GM12878 (cell line): ENCODE measurements at regions not wholly inside any gene's neighbourhood (a gene's known extent, or its start where the extent isn't known, plus 50 kb on each side); places are given as distances from the start of the nearest gene placed in this dataset.

Experiments
- ATAC-seq: fragments of 200-7000 bp; cut with Tn5 transposase; 3 replicates; pipeline ENCODE4 v1.9.1; 2020; ENCODE audit warnings: mild to moderate bottlenecking, moderate library complexity
- BruUV-seq: library from RNA; stranded (reverse); fragments of 400-500 nt; replicated peaks from 2 replicates; lab custom pipeline; 2021; lab: Mats Ljungman, UMichigan
- CTCF ChIA-PET: fragments of 300-600 bp; sonication (Branson Sonifier 250); formaldehyde crosslinking; extraction: SDS; loops from one replicate; lab custom pipeline; 2021; ENCODE audit warnings: inconsistent platforms; lab: Yijun Ruan, JAX
- POLR2A ChIA-PET: fragments of 350-600 bp; formaldehyde crosslinking; extraction: SDS; loops from one replicate; lab custom pipeline; 2021; ENCODE audit warnings: inconsistent platforms; lab: Charles Lee
- RAD21 ChIA-PET: fragments of 300-600 bp; sonication (Branson Sonifier 250); formaldehyde crosslinking; loops from one replicate; lab custom pipeline; 2023; ENCODE audit warnings: antibody characterized with exemption; ENCODE audit not compliant: unreplicated experiment; lab: Charles Lee
- SMC1A ChIA-PET: fragments of 300-600 bp; sonication (Branson Sonifier 250); formaldehyde crosslinking; loops from one replicate; lab custom pipeline; 2023; ENCODE audit not compliant: unreplicated experiment, uncharacterized antibody; lab: Charles Lee
- DNase-seq: peaks from one replicate; pipeline ENCODE4 v3.0.0-alpha.2; 2011; ENCODE audit warnings: low read depth, low spot score
- FAIRE-seq: peaks from 3 replicates; lab custom pipeline; 2011; peaks lifted over from hg19 to GRCh38; lab: Jason Lieb, UNC
- H2AFZ ChIP-seq: 2 replicates; pipeline ENCODE4 v1.6.0; 2011; ENCODE audit warnings: low read depth, low read length, control low read depth; ENCODE audit not compliant: control insufficient read depth
- H3K27ac ChIP-seq: 2 replicates; pipeline ENCODE4 v1.5.1; 2011; ENCODE audit warnings: control low read depth; ENCODE audit not compliant: control insufficient read depth, insufficient read depth
- H3K27me3 ChIP-seq, 2 experiments: replicated peaks in 1 of 2; 2 replicates each; pipeline versions ENCODE4 v1.6.0 to v1.6.1; 2011; ENCODE audit warnings: low read length in 1 of 2; ENCODE audit not compliant: control insufficient read depth in 2 of 2, insufficient read depth in 2 of 2
- H3K36me3 ChIP-seq, 2 experiments: 2 replicates each; pipeline ENCODE4 v1.5.1; 2011; ENCODE audit warnings: low read length in 1 of 2; ENCODE audit not compliant: control insufficient read depth in 2 of 2, insufficient read depth in 2 of 2
- H3K4me1 ChIP-seq: 2 replicates; pipeline ENCODE4 v1.6.1; 2011; ENCODE audit warnings: mild to moderate bottlenecking, low read length, moderate library complexity, mixed read lengths; ENCODE audit not compliant: control insufficient read depth, insufficient read depth
- H3K4me2 ChIP-seq: 2 replicates; pipeline ENCODE4 v1.6.0; 2011; ENCODE audit warnings: control low read depth; ENCODE audit not compliant: control insufficient read depth, insufficient read depth
- H3K4me3 ChIP-seq: fragments of 200-600 bp; sonication (generic); 2 replicates; pipeline ENCODE4 v1.5.1; 2016
- H3K79me2 ChIP-seq: 2 replicates; pipeline ENCODE4 v1.6.0; 2011; ENCODE audit warnings: low read length; ENCODE audit not compliant: control insufficient read depth, insufficient read depth
- H3K9ac ChIP-seq: 2 replicates; pipeline ENCODE4 v1.8.0; 2011; ENCODE audit warnings: low read length, control low read depth, mixed read lengths; ENCODE audit not compliant: control insufficient read depth, insufficient read depth
- H3K9me3 ChIP-seq: replicated peaks from 3 replicates; pipeline ENCODE4 v1.5.1; 2011; ENCODE audit warnings: mild to moderate bottlenecking, low read length; ENCODE audit not compliant: control insufficient read depth, insufficient read depth
- H4K20me1 ChIP-seq: 2 replicates; pipeline ENCODE4 v1.6.0; 2011; ENCODE audit not compliant: control insufficient read depth, insufficient read depth
- FOS ChIP-seq: IDR thresholded peaks from 3 replicates; pipeline ENCODE4 v1.6.1; 2011; ENCODE audit warnings: borderline replicate concordance; ENCODE audit not compliant: insufficient read length; ENCODE audit errors: extremely low read depth
- FOXK2 ChIP-seq: fragments of 450-650 bp; IDR thresholded peaks from 2 replicates; pipeline ENCODE4 v1.6.1; 2017; ENCODE audit warnings: mild to moderate bottlenecking, moderate library complexity
- HCFC1 ChIP-seq: fragments of 150-350 bp; IDR thresholded peaks from 2 replicates; pipeline ENCODE4 v1.6.1; 2014; ENCODE audit warnings: low read length
- HDAC6 ChIP-seq: fragments of 200-600 bp; sonication (generic); IDR thresholded peaks from one replicate; pipeline ENCODE4 v1.8.0; 2017; ENCODE audit warnings: antibody characterized with exemption; ENCODE audit not compliant: unreplicated experiment
- KAT2A ChIP-seq: conservative IDR thresholded peaks from 2 replicates; pipeline ENCODE4 v1.6.1; 2011; ENCODE audit warnings: low read depth, low read length; ENCODE audit not compliant: control insufficient read depth
- MTA2 ChIP-seq: fragments of 450-650 bp; IDR thresholded peaks from 2 replicates; pipeline ENCODE4 v1.6.1; 2016; ENCODE audit warnings: low read depth, mild to moderate bottlenecking, moderate library complexity
- NR2F1 ChIP-seq: fragments of 450-650 bp; conservative IDR thresholded peaks from 2 replicates; pipeline ENCODE4 v1.6.1; 2017; ENCODE audit warnings: mild to moderate bottlenecking
- SMAD5 ChIP-seq: IDR thresholded peaks from 2 replicates; pipeline ENCODE4 v1.6.1; 2016; ENCODE audit warnings: antibody characterized with exemption, low read depth
- YBX1 ChIP-seq: fragments of 450-650 bp; IDR thresholded peaks from 2 replicates; pipeline ENCODE4 v1.6.1; 2016; ENCODE audit warnings: antibody characterized with exemption
- ZNF24 ChIP-seq: fragments of 450-650 bp; IDR thresholded peaks from 2 replicates; pipeline ENCODE4 v1.6.1; 2017; ENCODE audit warnings: antibody characterized with exemption, mild to moderate bottlenecking
- ZNF274 ChIP-seq: IDR thresholded peaks from one replicate; pipeline ENCODE4 v1.8.0; 2011; ENCODE audit not compliant: insufficient read length, insufficient read depth
- WGBS: methylation state at CpG from one replicate; pipeline ENCODE4 v1.1.6; 2016; ENCODE audit warnings: low lambda C conversion rate; ENCODE audit not compliant: insufficient replicate concordance, insufficient coverage; ENCODE audit errors: missing lambda C conversion rate; 5-methylcytosine and 5-hydroxymethylcytosine counted together
- in situ Hi-C: fragments of 300-500 bp; cut with MboI; formaldehyde crosslinking; loops from 9 replicates; pipeline ENCODE4 v1.14.3; 2018; ENCODE audit warnings: mixed read lengths
- intact Hi-C: fragments of 100-400 bp; cut with micrococcal nuclease; formaldehyde crosslinking; loops from one replicate; pipeline ENCODE4 v1.14.2; 2022; ENCODE audit not compliant: unreplicated experiment
- TF ChIP-seq, protein P1 (sequence below): fragments of 450-650 bp; IDR thresholded peaks from 2 replicates; pipeline ENCODE4 v1.6.1; 2017; ENCODE audit warnings: antibody characterized with exemption, mild to moderate bottlenecking, moderate library complexity
- TF ChIP-seq, protein P2 (sequence below): IDR thresholded peaks from 2 replicates; pipeline ENCODE4 v1.6.1; 2011; ENCODE audit warnings: low read depth, mild to moderate bottlenecking, low read length, moderate library complexity, borderline replicate concordance; ENCODE audit errors: extremely low read depth

DNA sequence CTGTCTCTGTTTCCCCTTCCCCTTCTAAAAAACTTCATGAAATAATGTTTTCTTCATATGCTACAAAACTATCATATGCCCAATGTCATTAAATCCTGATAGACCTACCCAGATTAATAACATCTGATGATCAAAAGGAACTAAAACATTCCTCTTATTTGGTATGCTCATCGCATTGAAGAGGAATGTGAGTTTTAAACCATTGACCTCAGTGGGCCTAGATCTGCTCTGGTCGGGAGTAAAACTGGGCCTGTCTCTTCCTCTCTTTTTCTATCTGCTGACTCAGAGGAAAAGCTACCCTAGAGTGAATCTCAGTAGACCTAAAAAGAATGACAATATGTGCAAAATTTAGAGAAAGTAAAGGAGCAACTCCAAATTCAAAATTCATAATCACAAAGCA lies 275.8 kb downstream of the SATB1 start:
- H3K79me2 ChIP-seq = no peaks in the 10 kb centered on the region
- H3K4me3 ChIP-seq = no peak overlapping the region
- FAIRE-seq (no peak), ATAC-seq (no peak), DNase-seq (no peak)
- H3K27ac ChIP-seq = no peak overlapping the region
- no peaks in the 10 kb centered on the region for H3K4me1 ChIP-seq
- WGBS = 47% methylated on average over 2 of the region's 2 CpGs
- H3K4me2 ChIP-seq = no peak overlapping the region
- POLR2A ChIA-PET = no interaction called here
- H3K9ac ChIP-seq = no peak overlapping the region
- H3K27me3 ChIP-seq = no peaks in the 10 kb centered on the region
- SMC1A ChIA-PET = no interaction called here
- no peaks in the 10 kb centered on the region for H3K9me3 ChIP-seq
- intact Hi-C loops (no loop called here), in situ Hi-C loops (no loop called here)
- TF ChIP-seq KAT2A (no peak), HCFC1 (no peak), ZNF274 (no peak), FOS (no peak), HDAC6 (no peak), SMAD5 (no peak), YBX1 (no peak), NR2F1 (no peak), FOXK2 (no peak), ZNF24 (no peak), MTA2 (no peak)
- TF ChIP-seq, protein P1, sequence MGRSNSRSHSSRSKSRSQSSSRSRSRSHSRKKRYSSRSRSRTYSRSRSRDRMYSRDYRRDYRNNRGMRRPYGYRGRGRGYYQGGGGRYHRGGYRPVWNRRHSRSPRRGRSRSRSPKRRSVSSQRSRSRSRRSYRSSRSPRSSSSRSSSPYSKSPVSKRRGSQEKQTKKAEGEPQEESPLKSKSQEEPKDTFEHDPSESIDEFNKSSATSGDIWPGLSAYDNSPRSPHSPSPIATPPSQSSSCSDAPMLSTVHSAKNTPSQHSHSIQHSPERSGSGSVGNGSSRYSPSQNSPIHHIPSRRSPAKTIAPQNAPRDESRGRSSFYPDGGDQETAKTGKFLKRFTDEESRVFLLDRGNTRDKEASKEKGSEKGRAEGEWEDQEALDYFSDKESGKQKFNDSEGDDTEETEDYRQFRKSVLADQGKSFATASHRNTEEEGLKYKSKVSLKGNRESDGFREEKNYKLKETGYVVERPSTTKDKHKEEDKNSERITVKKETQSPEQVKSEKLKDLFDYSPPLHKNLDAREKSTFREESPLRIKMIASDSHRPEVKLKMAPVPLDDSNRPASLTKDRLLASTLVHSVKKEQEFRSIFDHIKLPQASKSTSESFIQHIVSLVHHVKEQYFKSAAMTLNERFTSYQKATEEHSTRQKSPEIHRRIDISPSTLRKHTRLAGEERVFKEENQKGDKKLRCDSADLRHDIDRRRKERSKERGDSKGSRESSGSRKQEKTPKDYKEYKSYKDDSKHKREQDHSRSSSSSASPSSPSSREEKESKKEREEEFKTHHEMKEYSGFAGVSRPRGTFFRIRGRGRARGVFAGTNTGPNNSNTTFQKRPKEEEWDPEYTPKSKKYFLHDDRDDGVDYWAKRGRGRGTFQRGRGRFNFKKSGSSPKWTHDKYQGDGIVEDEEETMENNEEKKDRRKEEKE = no peak
- TF ChIP-seq, protein P2, sequence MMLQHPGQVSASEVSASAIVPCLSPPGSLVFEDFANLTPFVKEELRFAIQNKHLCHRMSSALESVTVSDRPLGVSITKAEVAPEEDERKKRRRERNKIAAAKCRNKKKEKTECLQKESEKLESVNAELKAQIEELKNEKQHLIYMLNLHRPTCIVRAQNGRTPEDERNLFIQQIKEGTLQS = no peak
- H4K20me1 ChIP-seq = no peaks in the 10 kb centered on the region
- CTCF ChIA-PET = interaction anchor here (1.1 to 2.6 kb wide), 2 partner anchors 22 to 36 kb away, joined by 4 to 6 read pairs; no protein-coding TSS in a partner anchor
- no TSS peak for BruUV-seq
- RAD21 ChIA-PET = interaction anchor here (1.6 kb wide), 1 partner anchor 9 kb away, joined by 3 read pairs; no protein-coding TSS in a partner anchor
- H2AFZ ChIP-seq = no peak overlapping the region
- no peaks in the 10 kb centered on the region for H3K36me3 ChIP-seq
